SKM-1 treated with dmso at 0.1 percent for 144 hours (cell line): ENCODE measurements at regions not wholly inside any gene's neighbourhood (a gene's known extent, or its start where the extent isn't known, plus 50 kb on each side); places are given as distances from the start of the nearest gene placed in this dataset.

ENCODE experiments used
- DNase-seq: peaks from one replicate; lab custom pipeline; 2025; ENCODE audit not compliant: unreplicated experiment; lab: John Stamatoyannopoulos, UW

GRCh38 chr10:55033061-55033460 lies 232.0 kb upstream of the PCDH15 start:
- DNase-seq = no peak

GRCh38 chr10:55024713-55025112 lies 223.7 kb upstream of the PCDH15 start:
- DNase-seq = peak; percentile 11

- DNase-seq = no peak
These were observed 218.4 kb upstream of the PCDH15 start for GRCh38 chr10:55019439-55019838.

- DNase-seq = no peak
These were observed 212.3 kb upstream of the PCDH15 start for GRCh38 chr10:55013318-55013717.

- DNase-seq = no peak
These were observed 201.4 kb upstream of the PCDH15 start for GRCh38 chr10:55002420-55002819.

GRCh38 chr10:55001422-55001821 lies 200.4 kb upstream of the PCDH15 start:
- DNase-seq = no peak

- no peak for DNase-seq
These were observed 192.1 kb upstream of the PCDH15 start for GRCh38 chr10:54993148-54993547.

GRCh38 chr10:54985732-54986131 lies 184.7 kb upstream of the PCDH15 start:
- peak; percentile 5 for DNase-seq

- DNase-seq = no peak
These were observed 182.2 kb upstream of the PCDH15 start for GRCh38 chr10:54983255-54983654.

- no peak for DNase-seq
These were observed 161.3 kb upstream of the PCDH15 start for GRCh38 chr10:54962134-54962900.

GRCh38 chr10:54961040-54961439 lies 160.0 kb upstream of the PCDH15 start:
- DNase-seq = no peak

- DNase-seq = no peak
These were observed 157.8 kb upstream of the PCDH15 start for GRCh38 chr10:54958844-54959243.

GRCh38 chr10:54947605-54948004 lies 146.6 kb upstream of the PCDH15 start:
- DNase-seq = no peak

- DNase-seq = no peak
These were observed 139.4 kb upstream of the PCDH15 start for GRCh38 chr10:54940418-54940817.

- DNase-seq = no peak
These were observed 113.0 kb upstream of the PCDH15 start for GRCh38 chr10:54914049-54914448.

- no peak for DNase-seq
These were observed 108.1 kb upstream of the PCDH15 start for GRCh38 chr10:54909165-54909564.

GRCh38 chr10:54908019-54908418 lies 107.0 kb upstream of the PCDH15 start:
- DNase-seq = no peak

- DNase-seq = no peak
These were observed 105.9 kb upstream of the PCDH15 start for GRCh38 chr10:54906940-54907339.

- no peak for DNase-seq
These were observed 104.7 kb upstream of the PCDH15 start for GRCh38 chr10:54905578-54906192.

GRCh38 chr10:54904833-54905232 lies 103.8 kb upstream of the PCDH15 start:
- DNase-seq = no peak

- DNase-seq = no peak
These were observed 102.7 kb upstream of the PCDH15 start for GRCh38 chr10:54903745-54904144.

GRCh38 chr10:54900584-54900983 lies 99.6 kb upstream of the PCDH15 start:
- no peak for DNase-seq

GRCh38 chr10:54880996-54881395 lies 80.0 kb upstream of the PCDH15 start:
- DNase-seq = peak; percentile 22
